A549 (cell line): ENCODE measurements at regions not wholly inside any gene's neighbourhood (a gene's known extent, or its start where the extent isn't known, plus 50 kb on each side); places are given as distances from the start of the nearest gene placed in this dataset.

Experiments
- ATAC-seq, 2 experiments: fragments of 200-7000 bp in 1 of 2; fragments of >200 bp in 1 of 2; cut with Nextera tagmentation in 1 of 2; cut with Tn5 transposase in 1 of 2; 3 replicates each; pipeline versions ENCODE4 v1.8.0 to v1.9.1; 2018 to 2020; ENCODE audit warnings: mild to moderate bottlenecking in 1 of 2, moderate library complexity in 1 of 2
- CTCF ChIA-PET: fragments of 300-600 bp; sonication (Branson Sonifier 250); formaldehyde crosslinking; extraction: SDS; loops from one replicate; lab custom pipeline; 2021; ENCODE audit warnings: antibody characterized with exemption, inconsistent platforms; lab: Yijun Ruan, JAX
- POLR2A ChIA-PET: fragments of 350-600 bp; formaldehyde crosslinking; extraction: SDS; loops from one replicate; lab custom pipeline; 2021; ENCODE audit warnings: antibody characterized with exemption, inconsistent platforms; lab: Yijun Ruan, JAX
- DNase-seq, 2 experiments: peaks; one replicate each; pipeline versions ENCODE4 v3.0.0 to v3.0.0-alpha.2; 2011 to 2016; ENCODE audit warnings: low read depth in 1 of 2, low spot score in 1 of 2
- FAIRE-seq: peaks from 2 replicates; lab custom pipeline; 2011; peaks lifted over from hg19 to GRCh38; lab: Jason Lieb, UNC
- H3K27ac ChIP-seq, 2 experiments: fragments of >200 bp; sonication (Bioruptor Twin); formaldehyde crosslinking; 3 replicates each; pipeline ENCODE4 v1.5.1; 2016 to 2017
- H3K4me1 ChIP-seq: fragments of >200 bp; sonication (Bioruptor Twin); formaldehyde crosslinking; 3 replicates; pipeline ENCODE4 v1.6.1; 2016
- H3K4me2 ChIP-seq: fragments of >200 bp; sonication (Bioruptor Twin); formaldehyde crosslinking; 3 replicates; pipeline ENCODE4 v1.6.1; 2016
- H3K4me3 ChIP-seq: fragments of >200 bp; sonication (Bioruptor Twin); formaldehyde crosslinking; 3 replicates; pipeline ENCODE4 v1.5.1; 2016
- H3K9me3 ChIP-seq: fragments of >200 bp; sonication (Bioruptor Twin); formaldehyde crosslinking; 3 replicates; pipeline ENCODE4 v1.6.1; 2016
- ATOH8 ChIP-seq: fragments of 250-450 bp; sonication (Bioruptor Pico); IDR thresholded peaks from 2 replicates; pipeline ENCODE4 v1.5.0; 2020; ENCODE audit warnings: low read depth, mild to moderate bottlenecking, moderate library complexity
- CEBPB ChIP-seq, 2 experiments: fragments of >200 bp in 1 of 2; sonication (Bioruptor Twin) in 1 of 2; formaldehyde crosslinking in 1 of 2; IDR thresholded peaks; 2 replicates each; pipeline ENCODE4 v1.6.1; 2012 to 2016
- EHF ChIP-seq: fragments of 250-450 bp; sonication (Bioruptor Pico); IDR thresholded peaks from 2 replicates; pipeline ENCODE4 v1.5.0; 2020; ENCODE audit warnings: mild to moderate bottlenecking
- ELK1 ChIP-seq: fragments of 150-350 bp; IDR thresholded peaks from 2 replicates; pipeline ENCODE4 v1.6.1; 2014; ENCODE audit warnings: low read depth, mild to moderate bottlenecking, low read length
- EP300 ChIP-seq, 2 experiments: fragments of >200 bp; sonication (Bioruptor Twin); formaldehyde crosslinking; IDR thresholded peaks; 2 replicates in 1 of 2; 3 replicates in 1 of 2; pipeline ENCODE4 v1.6.1; 2016 to 2017
- FOSB ChIP-seq: fragments of 250-450 bp; sonication (Bioruptor Pico); IDR thresholded peaks from 2 replicates; pipeline ENCODE4 v1.5.0; 2020; ENCODE audit warnings: mild to moderate bottlenecking, moderate library complexity
- FOSL2 ChIP-seq, 2 experiments: fragments of 450-650 bp in 1 of 2; fragments of >200 bp in 1 of 2; sonication (Bioruptor Twin) in 1 of 2; formaldehyde crosslinking; IDR thresholded peaks; 2 replicates each; pipeline versions ENCODE4 v1.5.0 to v1.6.1; 2016 to 2020; ENCODE audit warnings: mild to moderate bottlenecking in 1 of 2, moderate library complexity in 1 of 2
- FOXS1 ChIP-seq: fragments of 250-450 bp; sonication (Bioruptor Pico); IDR thresholded peaks from 2 replicates; pipeline ENCODE4 v1.5.0; 2020; ENCODE audit warnings: mild to moderate bottlenecking, moderate library complexity
- HDAC2 ChIP-seq: fragments of 200-600 bp; sonication (generic); IDR thresholded peaks from 2 replicates; pipeline ENCODE4 v1.6.1; 2016
- HOXB5 ChIP-seq: fragments of 250-450 bp; sonication (Bioruptor Pico); IDR thresholded peaks from 2 replicates; pipeline ENCODE4 v1.5.0; 2020; ENCODE audit warnings: mild to moderate bottlenecking, moderate library complexity
- JUN ChIP-seq, 2 experiments: fragments of >200 bp; sonication (Bioruptor Twin); formaldehyde crosslinking; IDR thresholded peaks; 2 replicates in 1 of 2; 3 replicates in 1 of 2; pipeline ENCODE4 v1.6.1; 2016 to 2017
- MAFK ChIP-seq: fragments of 450-650 bp; IDR thresholded peaks from 2 replicates; pipeline ENCODE4 v1.6.1; 2014; ENCODE audit not compliant: partially characterized antibody
- MAZ ChIP-seq: fragments of 150-350 bp; IDR thresholded peaks from 2 replicates; pipeline ENCODE4 v1.6.1; 2014; ENCODE audit warnings: antibody characterized with exemption, low read depth, low read length, borderline replicate concordance
- MYC ChIP-seq: IDR thresholded peaks from 2 replicates; pipeline ENCODE4 v1.6.1; 2012; ENCODE audit warnings: mild to moderate bottlenecking, inconsistent platforms, low read length, improper control_type of control experiment, borderline replicate concordance
- NFE2L2 ChIP-seq: fragments of 150-350 bp; conservative IDR thresholded peaks from 2 replicates; pipeline ENCODE4 v1.6.1; 2014; ENCODE audit warnings: low read length
- PHF8 ChIP-seq: fragments of 200-600 bp; sonication (generic); IDR thresholded peaks from 2 replicates; pipeline ENCODE4 v1.6.1; 2016; ENCODE audit warnings: low read depth, mild to moderate bottlenecking, antibody characterized with exemption, moderate library complexity, borderline replicate concordance
- POLR2A ChIP-seq: IDR thresholded peaks from 2 replicates; pipeline ENCODE4 v1.6.1; 2012; ENCODE audit warnings: mild to moderate bottlenecking, low read length
- RARB ChIP-seq: fragments of 250-450 bp; sonication (Bioruptor Pico); IDR thresholded peaks from 2 replicates; pipeline ENCODE4 v1.8.0; 2021; ENCODE audit warnings: mild to moderate bottlenecking, moderate library complexity
- RCOR1 ChIP-seq: fragments of 150-350 bp; IDR thresholded peaks from 2 replicates; pipeline ENCODE4 v1.6.1; 2014; ENCODE audit warnings: antibody characterized with exemption, low read length, low read depth
- SMC3 ChIP-seq: fragments of >200 bp; sonication (Bioruptor Twin); formaldehyde crosslinking; IDR thresholded peaks from 3 replicates; pipeline ENCODE4 v1.6.1; 2018; ENCODE audit warnings: inconsistent platforms
- TP53 ChIP-seq: fragments of 250-450 bp; sonication (Bioruptor Pico); IDR thresholded peaks from 2 replicates; pipeline ENCODE4 v1.5.0; 2021; ENCODE audit warnings: mild to moderate bottlenecking, moderate library complexity
- ZC3H11A ChIP-seq: fragments of 450-650 bp; IDR thresholded peaks from 2 replicates; pipeline ENCODE4 v1.6.1; 2014; ENCODE audit warnings: antibody characterized with exemption, mild to moderate bottlenecking
- ZSCAN20 ChIP-seq: fragments of 250-450 bp; sonication (Bioruptor Pico); IDR thresholded peaks from 2 replicates; pipeline ENCODE4 v1.8.0; 2022; ENCODE audit warnings: mild to moderate bottlenecking, moderate library complexity
- WGBS: methylation state at CpG from one replicate; pipeline ENCODE4 v1.1.6; 2017; ENCODE audit errors: missing lambda C conversion rate; 5-methylcytosine and 5-hydroxymethylcytosine counted together

- Histone ChIP-seq H3K4me1 (0 out of 3 replicates have a peak, but pooled peaks cover 9% of the 10 kb centered on the region), H3K4me2 (no peak overlapping the region), H3K27ac (no peak overlapping the region), H3K9me3 (no peaks in the 10 kb centered on the region), H3K4me3 (no peak overlapping the region)
- ATAC-seq (no peak), FAIRE-seq (no peak), DNase-seq (no peak)
- TF ChIP-seq RCOR1 (no peak), EP300 (IDR thresholded peaks at IDR 0.05) (no peak), NFE2L2 (no peak), MAFK (no peak), HOXB5 (no peak), TP53 (CRISPR knock-in tag) (no peak), EHF (CRISPR knock-in tag) (no peak), CEBPB (IDR thresholded peaks at IDR 0.05) (no peak), FOSL2 (IDR thresholded peaks at IDR 0.05) (no peak), FOSL2 (CRISPR knock-in tag; IDR thresholded peaks at IDR 0.05) (no peak), ATOH8 (CRISPR knock-in tag) (no peak), ELK1 (no peak), POLR2A (no peak), RARB (no peak), ZC3H11A (no peak), SMC3 (no peak), ZSCAN20 (CRISPR knock-in tag) (no peak)
- ChIA-PET POLR2A (no interaction called here), CTCF (interaction anchor here (1.1 kb wide), 1 partner anchor 26 kb away, joined by 3 read pairs; no protein-coding TSS in a partner anchor)
- 78% methylated on average over 11 of the region's 11 CpGs for WGBS
Observed at GRCh38 chr9:103941104-103941503, 153.0 kb upstream of the SMC2 start.

GRCh38 chr9:103942200-103942599, 151.9 kb upstream of the SMC2 start:
- no peak for DNase-seq
- POLR2A ChIA-PET = no interaction called here
- Histone ChIP-seq H3K4me3 (no peak overlapping the region), H3K4me2 (no peak overlapping the region), H3K27ac (no peak overlapping the region), H3K4me1 (0 out of 3 replicates have a peak, but pooled peaks cover 9% of the 10 kb centered on the region), H3K9me3 (no peaks in the 10 kb centered on the region)
- TF ChIP-seq HOXB5 = no peak
- TF ChIP-seq PHF8 = no peak
- 41% methylated on average over 2 of the region's 2 CpGs for WGBS
- CTCF ChIA-PET = interaction anchor here (1.1 kb wide), 1 partner anchor 27 kb away, joined by 3 read pairs; no protein-coding TSS in a partner anchor
- no peak for ATAC-seq
- FAIRE-seq = no peak

GRCh38 chr9:103942651-103943050, 151.5 kb upstream of the SMC2 start:
- Histone ChIP-seq H3K9me3 (no peaks in the 10 kb centered on the region), H3K4me1 (0 out of 3 replicates have a peak, but pooled peaks cover 9% of the 10 kb centered on the region), H3K4me2 (no peak overlapping the region), H3K4me3 (no peak overlapping the region), H3K27ac (no peak overlapping the region)
- ChIA-PET POLR2A (no interaction called here), CTCF (no interaction called here)
- DNase-seq = no peak
- FAIRE-seq = no peak
- no peak for ATAC-seq
- WGBS = 22% methylated on average over 1 of the region's 1 CpG
- TF ChIP-seq MAZ = no peak
- TF ChIP-seq JUN (IDR thresholded peaks at IDR 0.05) = no peak
- no peak for TF ChIP-seq MYC
- no peak for TF ChIP-seq HDAC2
- TF ChIP-seq FOXS1 (CRISPR knock-in tag) = no peak
- no peak for TF ChIP-seq FOSB (CRISPR knock-in tag)
